ENCODE measurements at regions not wholly inside any gene's neighbourhood (a gene's known extent, or its start where the extent isn't known, plus 50 kb on each side); places are given as distances from the start of the nearest gene placed in this dataset.

- Histone ChIP-seq H3K9me3 (ENCODE audit: control extremely low read depth in 1 of 3, control insufficient read depth in 2 of 3, insufficient read depth in 1 of 3, low read length in 2 of 3) (no peaks in the 10 kb centered on the region), H3K4me1 (ENCODE audit: control insufficient read depth in 2 of 2, insufficient read depth in 2 of 2, low read length in 2 of 2) (peaks cover 0 to 3% of the 10 kb centered on the region in 2 donors), H3K27ac (ENCODE audit: low read length in 2 of 2) (no peak overlapping the region), H3K4me2 (replicated peaks; ENCODE audit: low read depth, low read length, poor library complexity, severe bottlenecking) (no peak overlapping the region), H4K20me1 (ENCODE audit: control insufficient read depth, insufficient read depth, low read length, poor library complexity, severe bottlenecking) (no peaks in the 10 kb centered on the region), H2AFZ (ENCODE audit: insufficient read depth, low read depth, low read length, poor library complexity, severe bottlenecking) (no peak overlapping the region), H3K79me2 (ENCODE audit: control insufficient read depth, insufficient read depth, low read length) (no peaks in the 10 kb centered on the region), H3K27me3 (replicated peaks in 1 of 4; ENCODE audit: control extremely low read depth in 1 of 4, control insufficient read depth in 3 of 4, insufficient read depth in 4 of 4, low read length in 3 of 4) (no peaks in the 10 kb centered on the region), H3K9ac (ENCODE audit: low read length) (no peak overlapping the region), H3K4me3 (ENCODE audit: control extremely low read depth in 1 of 5, extremely low read depth in 1 of 5, insufficient read depth in 1 of 5, low read depth in 2 of 5, low read length in 4 of 5) (no peak overlapping the region), H3K36me3 (replicated peaks in 1 of 2; ENCODE audit: control extremely low read depth in 1 of 2, control insufficient read depth in 1 of 2, extremely low read depth in 1 of 2, insufficient read depth in 2 of 2, low read length in 1 of 2) (no peaks in the 10 kb centered on the region)
- ChIA-PET POLR2A (no interaction called here), CTCF (no interaction called here)
- H3K9me3 Mint-ChIP-seq (ENCODE audit: insufficient read depth) = no peaks in the 10 kb centered on the region
- DNase-seq (no peak), ATAC-seq (ENCODE audit: low read depth) (no peak)
- H3K4me1 Mint-ChIP-seq = peaks cover 4% of the 10 kb centered on the region
- H3K4me3 Mint-ChIP-seq = no peak overlapping the region
- no peak overlapping the region for H3K27ac Mint-ChIP-seq
- no peaks in the 10 kb centered on the region for H3K27me3 Mint-ChIP-seq
- intact Hi-C loops (cut with micrococcal nuclease) = no loop called here
- TF ChIP-seq CTCF (IDR thresholded peaks at IDR 0.05) (no peak), EZH2 (IDR thresholded peaks at IDR 0.05; ENCODE audit: borderline replicate concordance, insufficient read depth, low read depth, low read length, poor library complexity, severe bottlenecking) (no peak)
Observed at GRCh38 chr4:79213010-79213409, 112.9 kb downstream of the NAA11 start.

- Histone ChIP-seq H3K4me3 (ENCODE audit: control extremely low read depth in 1 of 5, extremely low read depth in 1 of 5, insufficient read depth in 1 of 5, low read depth in 2 of 5, low read length in 4 of 5) (no peak overlapping the region), H4K20me1 (ENCODE audit: control insufficient read depth, insufficient read depth, low read length, poor library complexity, severe bottlenecking) (no peaks in the 10 kb centered on the region), H3K27ac (ENCODE audit: low read length in 2 of 2) (no peak overlapping the region), H2AFZ (ENCODE audit: insufficient read depth, low read depth, low read length, poor library complexity, severe bottlenecking) (no peak overlapping the region), H3K9ac (ENCODE audit: low read length) (no peak overlapping the region), H3K4me2 (replicated peaks; ENCODE audit: low read depth, low read length, poor library complexity, severe bottlenecking) (no peak overlapping the region), H3K79me2 (ENCODE audit: control insufficient read depth, insufficient read depth, low read length) (no peaks in the 10 kb centered on the region), H3K9me3 (ENCODE audit: control extremely low read depth in 1 of 3, control insufficient read depth in 2 of 3, insufficient read depth in 1 of 3, low read length in 2 of 3) (no peaks in the 10 kb centered on the region), H3K4me1 (ENCODE audit: control insufficient read depth in 2 of 2, insufficient read depth in 2 of 2, low read length in 2 of 2) (peaks cover 0 to 3% of the 10 kb centered on the region in 2 donors), H3K36me3 (replicated peaks in 1 of 2; ENCODE audit: control extremely low read depth in 1 of 2, control insufficient read depth in 1 of 2, extremely low read depth in 1 of 2, insufficient read depth in 2 of 2, low read length in 1 of 2) (no peaks in the 10 kb centered on the region), H3K27me3 (replicated peaks in 1 of 4; ENCODE audit: control extremely low read depth in 1 of 4, control insufficient read depth in 3 of 4, insufficient read depth in 4 of 4, low read length in 3 of 4) (no peaks in the 10 kb centered on the region)
- no peak for TF ChIP-seq EZH2 (IDR thresholded peaks at IDR 0.05; ENCODE audit: borderline replicate concordance, insufficient read depth, low read depth, low read length, poor library complexity, severe bottlenecking)
- TF ChIP-seq CTCF (IDR thresholded peaks at IDR 0.05) = no peak
- DNase-seq = no peak
- Mint-ChIP-seq H3K4me1 (peaks cover 4% of the 10 kb centered on the region), H3K27me3 (no peaks in the 10 kb centered on the region), H3K4me3 (no peak overlapping the region), H3K9me3 (ENCODE audit: insufficient read depth) (no peaks in the 10 kb centered on the region), H3K27ac (no peak overlapping the region)
- intact Hi-C loops (cut with micrococcal nuclease) = no loop called here
- CTCF ChIA-PET = no interaction called here
- POLR2A ChIA-PET = no interaction called here
- no peak for ATAC-seq (ENCODE audit: low read depth)
- WGBS (ENCODE audit: insufficient coverage) = 100% methylated on average over 1 of the region's 4 CpGs
Observed at GRCh38 chr4:79212311-79212710, 113.5 kb downstream of the NAA11 start.
